ENCODE measurements at regions not wholly inside any gene's neighbourhood (a gene's known extent, or its start where the extent isn't known, plus 50 kb on each side); places are given as distances from the start of the nearest gene placed in this dataset.

- H3K27me3 Mint-ChIP-seq = no peaks in the 10 kb centered on the region
- H3K4me1 Mint-ChIP-seq (ENCODE audit: low read depth) = no peaks in the 10 kb centered on the region
These were observed 297.5 kb upstream of the GRIN3A start for GRCh38 chr9:102035929-102036328.

GRCh38 chr9:102032614-102033013 lies 294.2 kb upstream of the GRIN3A start:
- Mint-ChIP-seq H3K27ac (no peak overlapping the region), H3K4me1 (ENCODE audit: low read depth) (no peaks in the 10 kb centered on the region), H3K36me3 (ENCODE audit: low read depth) (no peaks in the 10 kb centered on the region), H3K27me3 (no peaks in the 10 kb centered on the region), H3K9me3 (no peaks in the 10 kb centered on the region), H3K4me3 (no peak overlapping the region)

More at GRCh38 chr9:102035929-102036328, 297.5 kb upstream of the GRIN3A start:
- H3K36me3 Mint-ChIP-seq (ENCODE audit: low read depth) = no peaks in the 10 kb centered on the region
- H3K27ac Mint-ChIP-seq = no peak overlapping the region
- H3K9me3 Mint-ChIP-seq = no peaks in the 10 kb centered on the region
- H3K4me3 Mint-ChIP-seq = no peak overlapping the region

- H3K9me3 Mint-ChIP-seq = no peaks in the 10 kb centered on the region
- H3K4me1 Mint-ChIP-seq (ENCODE audit: low read depth) = no peaks in the 10 kb centered on the region
- H3K27me3 Mint-ChIP-seq = no peaks in the 10 kb centered on the region
- H3K27ac Mint-ChIP-seq = no peak overlapping the region
- H3K4me3 Mint-ChIP-seq = no peak overlapping the region
- no peaks in the 10 kb centered on the region for H3K36me3 Mint-ChIP-seq (ENCODE audit: low read depth)
These were observed 262.5 kb upstream of the GRIN3A start for GRCh38 chr9:102000956-102001355.

- Mint-ChIP-seq H3K4me1 (ENCODE audit: low read depth) (no peaks in the 10 kb centered on the region), H3K4me3 (no peak overlapping the region), H3K27ac (no peak overlapping the region), H3K9me3 (no peaks in the 10 kb centered on the region), H3K36me3 (ENCODE audit: low read depth) (no peaks in the 10 kb centered on the region), H3K27me3 (no peaks in the 10 kb centered on the region)
These were observed 261.0 kb upstream of the GRIN3A start for GRCh38 chr9:101999441-101999840.

- Mint-ChIP-seq H3K4me3 (no peak overlapping the region), H3K27ac (no peak overlapping the region), H3K4me1 (ENCODE audit: low read depth) (no peaks in the 10 kb centered on the region), H3K27me3 (peaks cover 3% of the 10 kb centered on the region), H3K9me3 (no peaks in the 10 kb centered on the region), H3K36me3 (ENCODE audit: low read depth) (no peaks in the 10 kb centered on the region)
These were observed 256.8 kb upstream of the GRIN3A start for GRCh38 chr9:101995231-101995630.

- Mint-ChIP-seq H3K27me3 (peaks cover 3% of the 10 kb centered on the region), H3K27ac (no peak overlapping the region), H3K36me3 (ENCODE audit: low read depth) (no peaks in the 10 kb centered on the region), H3K9me3 (no peaks in the 10 kb centered on the region), H3K4me1 (ENCODE audit: low read depth) (no peaks in the 10 kb centered on the region), H3K4me3 (no peak overlapping the region)
These were observed 255.3 kb upstream of the GRIN3A start for GRCh38 chr9:101993771-101994170.

- Mint-ChIP-seq H3K9me3 (no peaks in the 10 kb centered on the region), H3K4me3 (no peak overlapping the region), H3K27ac (no peak overlapping the region), H3K36me3 (ENCODE audit: low read depth) (no peaks in the 10 kb centered on the region), H3K4me1 (ENCODE audit: low read depth) (no peaks in the 10 kb centered on the region), H3K27me3 (peaks cover 3% of the 10 kb centered on the region)
These were observed 253.5 kb upstream of the GRIN3A start for GRCh38 chr9:101991926-101992325.

- Mint-ChIP-seq H3K27me3 (no peaks in the 10 kb centered on the region), H3K36me3 (ENCODE audit: low read depth) (no peaks in the 10 kb centered on the region), H3K9me3 (no peaks in the 10 kb centered on the region), H3K27ac (no peak overlapping the region), H3K4me1 (ENCODE audit: low read depth) (no peaks in the 10 kb centered on the region), H3K4me3 (no peak overlapping the region)
These were observed 239.3 kb upstream of the GRIN3A start for GRCh38 chr9:101977614-101978210.

GRCh38 chr9:101970609-101971008 lies 232.2 kb upstream of the GRIN3A start:
- H3K4me1 Mint-ChIP-seq (ENCODE audit: low read depth) = no peaks in the 10 kb centered on the region
- H3K36me3 Mint-ChIP-seq (ENCODE audit: low read depth) = no peaks in the 10 kb centered on the region
- H3K4me3 Mint-ChIP-seq = no peak overlapping the region
- H3K9me3 Mint-ChIP-seq = no peaks in the 10 kb centered on the region
- peaks cover 1% of the 10 kb centered on the region for H3K27me3 Mint-ChIP-seq
- H3K27ac Mint-ChIP-seq = no peak overlapping the region

- Mint-ChIP-seq H3K27ac (no peak overlapping the region), H3K9me3 (no peaks in the 10 kb centered on the region), H3K4me3 (no peak overlapping the region), H3K27me3 (peaks cover 11% of the 10 kb centered on the region), H3K36me3 (ENCODE audit: low read depth) (no peaks in the 10 kb centered on the region), H3K4me1 (ENCODE audit: low read depth) (no peaks in the 10 kb centered on the region)
These were observed 229.9 kb upstream of the GRIN3A start for GRCh38 chr9:101968392-101968791.

GRCh38 chr9:101966691-101967090 lies 228.2 kb upstream of the GRIN3A start:
- Mint-ChIP-seq H3K4me3 (no peak overlapping the region), H3K9me3 (no peaks in the 10 kb centered on the region), H3K4me1 (ENCODE audit: low read depth) (no peaks in the 10 kb centered on the region), H3K36me3 (ENCODE audit: low read depth) (no peaks in the 10 kb centered on the region), H3K27ac (no peak overlapping the region), H3K27me3 (peaks cover 14% of the 10 kb centered on the region)

GRCh38 chr9:101957705-101958104 lies 219.3 kb upstream of the GRIN3A start:
- no peaks in the 10 kb centered on the region for H3K36me3 Mint-ChIP-seq (ENCODE audit: low read depth)
- H3K4me1 Mint-ChIP-seq (ENCODE audit: low read depth) = no peaks in the 10 kb centered on the region
- peaks cover 4% of the 10 kb centered on the region for H3K27me3 Mint-ChIP-seq
- H3K27ac Mint-ChIP-seq = no peak overlapping the region
- H3K9me3 Mint-ChIP-seq = no peaks in the 10 kb centered on the region
- no peak overlapping the region for H3K4me3 Mint-ChIP-seq

- H3K27me3 Mint-ChIP-seq = peaks cover 8% of the 10 kb centered on the region
- no peaks in the 10 kb centered on the region for H3K4me1 Mint-ChIP-seq (ENCODE audit: low read depth)
- H3K9me3 Mint-ChIP-seq = no peaks in the 10 kb centered on the region
- H3K4me3 Mint-ChIP-seq = no peak overlapping the region
- H3K27ac Mint-ChIP-seq = no peak overlapping the region
- H3K36me3 Mint-ChIP-seq (ENCODE audit: low read depth) = no peaks in the 10 kb centered on the region
These were observed 213.2 kb upstream of the GRIN3A start for GRCh38 chr9:101951598-101951997.

- Mint-ChIP-seq H3K9me3 (no peaks in the 10 kb centered on the region), H3K27ac (no peak overlapping the region), H3K36me3 (ENCODE audit: low read depth) (no peaks in the 10 kb centered on the region), H3K27me3 (peaks cover 4% of the 10 kb centered on the region), H3K4me1 (ENCODE audit: low read depth) (no peaks in the 10 kb centered on the region), H3K4me3 (no peak overlapping the region)
These were observed 193.3 kb upstream of the GRIN3A start for GRCh38 chr9:101931756-101932155.

GRCh38 chr9:101930783-101931182 lies 192.3 kb upstream of the GRIN3A start:
- H3K9me3 Mint-ChIP-seq = no peaks in the 10 kb centered on the region
- H3K36me3 Mint-ChIP-seq (ENCODE audit: low read depth) = no peaks in the 10 kb centered on the region
- peaks cover 4% of the 10 kb centered on the region for H3K27me3 Mint-ChIP-seq
- no peak overlapping the region for H3K27ac Mint-ChIP-seq
- H3K4me1 Mint-ChIP-seq (ENCODE audit: low read depth) = no peaks in the 10 kb centered on the region
- H3K4me3 Mint-ChIP-seq = no peak overlapping the region

- H3K36me3 Mint-ChIP-seq (ENCODE audit: low read depth) = no peaks in the 10 kb centered on the region
- no peaks in the 10 kb centered on the region for H3K27me3 Mint-ChIP-seq
- no peak overlapping the region for H3K4me3 Mint-ChIP-seq
- no peaks in the 10 kb centered on the region for H3K4me1 Mint-ChIP-seq (ENCODE audit: low read depth)
- H3K9me3 Mint-ChIP-seq = no peaks in the 10 kb centered on the region
- H3K27ac Mint-ChIP-seq = no peak overlapping the region
These were observed 187.1 kb upstream of the GRIN3A start for GRCh38 chr9:101925498-101925897.

Measured in stimulated activated naive CD8-positive, alpha-beta T cell treated with anti-CD3 and anti-CD28 coated beads, Interleukin-15, Interleukin-2, amounts not matched to agents 100 ng/mL and 50 ng/mL, for 24 hours (primary cell).